Prostate gland (tissue), 2 donors: ENCODE measurements at regions not wholly inside any gene's neighbourhood (a gene's known extent, or its start where the extent isn't known, plus 50 kb on each side); places are given as distances from the start of the nearest gene placed in this dataset.

Experiments
- DNase-seq: peaks from one replicate; pipeline ENCODE4 v3.0.0-alpha.2; 2019; ENCODE audit warnings: low spot score
- H3K27ac ChIP-seq, 2 donors: fragments of 200-600 bp; sonication (generic); 2 replicates each; pipeline ENCODE4 v1.5.1; 2017 to 2019
- H3K27me3 ChIP-seq: fragments of 200-600 bp; sonication (generic); replicated peaks from 2 replicates; pipeline ENCODE4 v1.5.1; 2019; ENCODE audit not compliant: insufficient read depth
- H3K36me3 ChIP-seq, 2 donors: fragments of 200-600 bp; sonication (generic); 1 replicate in 1 of 2; 2 replicates in 1 of 2; pipeline versions ENCODE4 v1.5.1 to v1.8.1; 2017 to 2019
- H3K4me1 ChIP-seq: fragments of 200-600 bp; sonication (generic); replicated peaks from 2 replicates; pipeline ENCODE4 v1.5.1; 2019
- H3K4me3 ChIP-seq, 2 donors: fragments of 200-600 bp; sonication (generic); 2 replicates each; pipeline ENCODE4 v1.5.1; 2017 to 2019
- H3K9me3 ChIP-seq: fragments of 200-600 bp; sonication (generic); 2 replicates; pipeline ENCODE4 v1.5.1; 2017
- CTCF ChIP-seq, 4 experiments: fragments of 200-600 bp in 2 of 4; fragments of 450-650 bp in 2 of 4; sonication (generic) in 2 of 4; IDR thresholded peaks; 1 replicate in 3 of 4; 2 replicates in 1 of 4; pipeline ENCODE4 v1.5.1; 2016 to 2019; ENCODE audit warnings: antibody characterized with exemption in 4 of 4, mild to moderate bottlenecking in 2 of 4, moderate library complexity in 2 of 4
- POLR2A ChIP-seq: fragments of 450-650 bp; IDR thresholded peaks from one replicate; pipeline ENCODE4 v1.6.1; 2016; ENCODE audit warnings: antibody characterized with exemption, mild to moderate bottlenecking
- POLR2AphosphoS5 ChIP-seq: sonication (generic); formaldehyde crosslinking; IDR thresholded peaks from one replicate; pipeline ENCODE4 v1.6.1; 2017; ENCODE audit warnings: antibody characterized with exemption
- WGBS: methylation state at CpG from one replicate; pipeline ENCODE4 v1.1.5; 2018; 5-methylcytosine and 5-hydroxymethylcytosine counted together
- intact Hi-C: fragments of 100-400 bp; cut with DNase I; formaldehyde crosslinking; loops from one replicate; pipeline ENCODE4 v1.14.2; 2022

GRCh38 chr3:26105261-26105660, 315.4 kb downstream of the OXSM start:
- Histone ChIP-seq H3K4me3 (no peak overlapping the region), H3K9me3 (no peaks in the 10 kb centered on the region), H3K36me3 (no peaks in the 10 kb centered on the region), H3K27me3 (no peaks in the 10 kb centered on the region), H3K27ac (no peak overlapping the region), H3K4me1 (no peaks in the 10 kb centered on the region)
- intact Hi-C loops: no loop called here
- TF ChIP-seq CTCF (IDR thresholded peaks at IDR 0.05) (no peak), POLR2AphosphoS5 (no peak), POLR2A (no peak)
- WGBS: 42% methylated on average over 4 of the region's 4 CpGs
- DNase-seq: no peak

- intact Hi-C loops: no loop called here
- no peak overlapping the region for H3K4me3 ChIP-seq
- TF ChIP-seq POLR2A: no peak
- no peak for TF ChIP-seq POLR2AphosphoS5
- TF ChIP-seq CTCF (IDR thresholded peaks at IDR 0.05): no peak
- WGBS: 15% methylated on average over 2 of the region's 2 CpGs
- no peaks in the 10 kb centered on the region for H3K9me3 ChIP-seq
- no peaks in the 10 kb centered on the region for H3K4me1 ChIP-seq
- H3K36me3 ChIP-seq: no peaks in the 10 kb centered on the region
- DNase-seq: no peak
- H3K27ac ChIP-seq: no peak overlapping the region
- H3K27me3 ChIP-seq: no peaks in the 10 kb centered on the region
These were observed 316.3 kb downstream of the OXSM start for GRCh38 chr3:26106228-26106627.

- DNase-seq: no peak
- Histone ChIP-seq H3K4me1 (no peaks in the 10 kb centered on the region), H3K9me3 (no peaks in the 10 kb centered on the region), H3K27ac (no peak overlapping the region), H3K36me3 (no peaks in the 10 kb centered on the region), H3K27me3 (no peaks in the 10 kb centered on the region), H3K4me3 (no peak overlapping the region)
- 79% methylated on average over 2 of the region's 2 CpGs for WGBS
- intact Hi-C loops: no loop called here
- TF ChIP-seq POLR2A (no peak), CTCF (IDR thresholded peaks at IDR 0.05) (no peak), POLR2AphosphoS5 (no peak)
These were observed 319.1 kb downstream of the OXSM start for GRCh38 chr3:26108846-26109489.

- Histone ChIP-seq H3K9me3 (no peaks in the 10 kb centered on the region), H3K36me3 (no peaks in the 10 kb centered on the region), H3K27ac (no peak overlapping the region), H3K27me3 (no peaks in the 10 kb centered on the region), H3K4me1 (no peaks in the 10 kb centered on the region), H3K4me3 (no peak overlapping the region)
- 39% methylated on average over 1 of the region's 1 CpG for WGBS
- TF ChIP-seq POLR2AphosphoS5 (no peak), CTCF (IDR thresholded peaks at IDR 0.05) (no peak), POLR2A (no peak)
- intact Hi-C loops: no loop called here
- no peak for DNase-seq
These were observed 325.0 kb downstream of the OXSM start for GRCh38 chr3:26114851-26115250.

GRCh38 chr3:26118165-26118564, 328.3 kb downstream of the OXSM start:
- H3K4me1 ChIP-seq: no peaks in the 10 kb centered on the region
- 53% methylated on average over 2 of the region's 2 CpGs for WGBS
- intact Hi-C loops: no loop called here

More at GRCh38 chr3:26118165-26118564, 328.3 kb downstream of the OXSM start:
- TF ChIP-seq POLR2A: no peak
- TF ChIP-seq CTCF (IDR thresholded peaks at IDR 0.05): peak in 2 of 4 experiments; percentile 19 to 27
- Histone ChIP-seq H3K27ac (no peak overlapping the region), H3K27me3 (no peaks in the 10 kb centered on the region), H3K9me3 (no peaks in the 10 kb centered on the region), H3K4me3 (no peak overlapping the region), H3K36me3 (no peaks in the 10 kb centered on the region)
- DNase-seq: no peak
